Islet precursor cell (in vitro differentiated cells): ENCODE measurements at regions not wholly inside any gene's neighbourhood (a gene's known extent, or its start where the extent isn't known, plus 50 kb on each side); places are given as distances from the start of the nearest gene placed in this dataset.

Experiments used
- DNase-seq: peaks from one replicate; pipeline ENCODE4 v3.0.0-alpha.2; 2018

GRCh38 chr1:4330805-4331766 is 323.3 kb upstream of the AJAP1 start:
- no peak for DNase-seq

DNA sequence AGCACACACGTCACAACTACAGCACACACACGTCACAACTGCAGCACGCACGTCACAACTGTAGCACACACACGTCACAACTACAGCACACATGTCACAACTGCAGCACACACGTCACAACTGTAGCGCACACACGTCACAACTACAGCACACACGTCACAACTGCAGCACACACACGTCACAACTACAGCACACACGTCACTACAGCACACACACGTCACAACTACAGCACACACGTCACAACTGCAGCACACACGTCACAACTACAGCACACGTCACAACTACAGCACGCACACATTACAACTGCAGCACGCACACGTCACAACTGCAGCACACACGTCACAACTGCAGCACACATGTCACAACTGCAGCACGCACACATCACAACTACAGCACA is 322.6 kb upstream of the AJAP1 start:
- DNase-seq: no peak

DNA sequence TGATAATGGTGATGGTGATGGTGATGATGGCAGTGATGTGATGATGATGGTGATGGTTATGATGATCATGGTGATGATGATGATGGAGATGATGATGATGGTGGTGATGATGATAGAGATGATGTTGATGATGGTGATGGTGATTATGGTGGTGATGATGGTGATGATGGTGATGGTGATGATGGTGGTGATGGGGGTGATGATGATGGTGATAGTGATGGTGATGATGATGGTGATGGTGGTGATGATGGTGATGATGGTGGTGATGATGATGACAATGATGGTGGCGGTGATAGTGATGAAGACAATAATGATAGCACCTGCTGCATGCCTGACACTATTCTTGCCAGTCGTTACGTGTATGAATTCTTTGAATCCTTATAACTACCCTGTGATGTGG is 317.9 kb upstream of the AJAP1 start:
- DNase-seq: no peak

DNA sequence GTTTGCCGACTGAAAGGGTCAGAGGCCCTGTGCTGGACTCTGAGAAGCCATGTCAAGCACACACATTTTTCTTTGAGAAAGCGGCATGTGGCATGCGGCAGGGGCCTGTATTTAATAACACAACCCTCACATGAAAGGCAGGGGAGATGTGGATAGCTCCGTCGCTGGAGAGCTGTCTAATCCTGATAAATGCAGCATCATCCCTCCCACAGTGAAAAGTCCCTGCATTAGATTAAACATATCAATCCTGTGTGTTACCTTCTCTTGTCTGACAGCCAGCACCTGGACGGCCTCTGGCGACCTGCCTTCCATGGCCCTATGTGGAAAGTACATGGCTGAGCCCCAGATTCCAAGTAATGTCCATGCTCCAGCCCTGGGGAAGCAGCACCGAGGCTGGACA is 313.0 kb upstream of the AJAP1 start:
- no peak for DNase-seq

GRCh38 chr1:4344065-4344732 is 310.2 kb upstream of the AJAP1 start:
- DNase-seq: no peak

- DNase-seq: no peak
These were observed 309.3 kb upstream of the AJAP1 start for GRCh38 chr1:4345094-4345493.

- no peak for DNase-seq
These were observed 308.3 kb upstream of the AJAP1 start for GRCh38 chr1:4346131-4346530.

GRCh38 chr1:4351453-4351852 is 303.0 kb upstream of the AJAP1 start:
- no peak for DNase-seq

DNA sequence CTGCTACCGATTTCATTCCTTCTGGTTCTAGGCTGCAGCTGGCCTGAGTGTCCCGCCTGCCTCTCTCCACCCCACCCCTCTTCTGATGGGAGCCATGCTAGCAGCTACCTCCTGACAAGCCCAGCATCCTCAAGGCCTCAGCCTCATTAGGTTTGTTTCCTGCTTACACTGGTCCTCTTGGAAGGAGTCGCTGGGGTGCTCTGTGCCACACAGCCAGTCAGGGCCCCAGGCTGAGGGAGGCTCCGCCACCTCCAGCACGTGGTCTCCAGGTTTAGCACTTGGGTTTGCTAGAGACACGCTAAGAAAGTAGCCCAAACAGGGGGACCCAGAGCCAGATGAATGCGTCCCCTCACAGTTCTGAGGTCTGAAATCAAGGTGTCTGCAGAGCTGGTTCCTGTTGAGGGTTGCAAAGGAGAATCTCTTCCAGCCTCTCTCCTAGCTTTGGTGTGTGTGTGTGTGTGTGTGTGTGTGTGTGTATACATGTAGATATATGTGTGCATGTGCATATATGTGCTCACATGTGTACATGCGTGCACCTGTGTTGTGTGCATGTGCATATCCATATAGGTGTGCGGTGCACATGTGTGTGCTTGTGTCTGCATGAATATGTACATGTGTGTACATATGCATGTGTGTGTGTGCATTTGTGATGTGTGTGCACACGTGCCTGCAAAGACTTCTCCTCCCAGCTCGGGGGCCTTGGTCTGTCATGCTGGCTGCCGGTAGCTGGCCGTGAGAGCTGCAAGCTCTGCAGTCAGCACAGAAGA is 301.1 kb upstream of the AJAP1 start:
- no peak for DNase-seq

- DNase-seq: no peak
These were observed 298.6 kb upstream of the AJAP1 start for GRCh38 chr1:4355839-4356238.

GRCh38 chr1:4362314-4363044 is 291.9 kb upstream of the AJAP1 start:
- no peak for DNase-seq

- no peak for DNase-seq
These were observed 288.3 kb upstream of the AJAP1 start for GRCh38 chr1:4366091-4366490.

DNA sequence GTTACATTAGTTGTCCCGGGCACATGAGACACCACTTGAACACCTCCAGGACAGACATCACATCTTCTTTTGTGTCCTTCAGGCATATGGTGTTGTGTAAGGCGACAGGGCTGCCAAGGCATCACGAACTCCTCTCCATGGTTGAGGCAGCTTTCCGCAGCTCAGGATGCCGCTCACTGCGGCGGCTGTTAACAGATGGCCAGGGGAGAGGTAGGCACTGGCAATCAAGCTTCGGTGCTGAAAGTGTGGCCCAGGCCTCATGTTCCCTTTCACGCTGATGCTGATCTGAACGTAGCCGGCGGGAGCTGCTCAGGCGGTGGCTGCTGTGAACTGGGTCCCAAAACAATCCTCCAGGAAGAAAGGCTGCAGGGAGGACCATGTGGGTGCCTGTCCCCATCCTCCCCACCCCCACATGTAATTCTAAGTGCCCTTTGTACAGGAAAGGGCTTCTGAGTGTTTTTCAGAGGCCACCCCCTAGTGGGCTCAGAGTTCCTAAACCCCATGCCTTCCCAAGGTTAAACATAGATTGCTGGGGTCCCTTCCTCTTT is 287.1 kb upstream of the AJAP1 start:
- no peak for DNase-seq

DNA sequence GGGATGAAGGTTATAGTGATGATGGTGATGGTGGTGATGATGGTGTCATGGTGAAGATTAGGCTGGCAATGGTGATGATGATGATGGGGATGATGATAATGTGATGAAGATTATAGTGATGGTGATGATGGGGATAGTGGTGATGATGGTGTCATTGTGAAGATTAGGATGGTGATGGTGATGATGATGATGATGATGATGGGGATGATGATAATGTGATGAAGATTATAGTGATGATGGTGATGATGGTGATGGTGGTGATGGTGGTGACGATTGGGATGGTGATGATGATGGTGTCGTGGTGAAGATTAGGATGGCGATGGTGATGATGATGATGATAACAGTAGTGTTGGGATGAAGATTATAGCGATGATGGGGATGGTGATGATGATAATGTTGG is 285.1 kb upstream of the AJAP1 start:
- no peak for DNase-seq

GRCh38 chr1:4371849-4372248 is 282.6 kb upstream of the AJAP1 start:
- no peak for DNase-seq

DNA sequence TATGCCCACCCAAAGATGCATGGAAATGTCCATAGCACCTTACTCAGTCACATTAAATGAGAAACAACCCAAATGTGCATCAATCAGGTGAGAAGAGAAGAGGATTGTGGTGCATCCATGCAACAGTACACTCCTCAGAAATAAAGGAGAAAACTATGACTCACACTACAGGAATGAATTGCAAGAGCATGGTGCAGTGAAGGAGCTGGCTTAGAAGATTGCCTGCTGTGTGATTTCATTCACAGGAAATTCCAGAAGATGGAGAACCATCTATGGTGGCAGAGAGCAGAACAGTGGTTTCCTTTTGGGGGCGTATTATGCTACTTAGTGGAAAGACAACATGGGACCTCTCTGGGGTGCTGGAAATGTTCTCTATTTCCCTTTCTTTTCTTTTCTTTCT is 278.6 kb upstream of the AJAP1 start:
- no peak for DNase-seq

GRCh38 chr1:4379451-4380175 is 274.8 kb upstream of the AJAP1 start:
- DNase-seq: no peak

DNA sequence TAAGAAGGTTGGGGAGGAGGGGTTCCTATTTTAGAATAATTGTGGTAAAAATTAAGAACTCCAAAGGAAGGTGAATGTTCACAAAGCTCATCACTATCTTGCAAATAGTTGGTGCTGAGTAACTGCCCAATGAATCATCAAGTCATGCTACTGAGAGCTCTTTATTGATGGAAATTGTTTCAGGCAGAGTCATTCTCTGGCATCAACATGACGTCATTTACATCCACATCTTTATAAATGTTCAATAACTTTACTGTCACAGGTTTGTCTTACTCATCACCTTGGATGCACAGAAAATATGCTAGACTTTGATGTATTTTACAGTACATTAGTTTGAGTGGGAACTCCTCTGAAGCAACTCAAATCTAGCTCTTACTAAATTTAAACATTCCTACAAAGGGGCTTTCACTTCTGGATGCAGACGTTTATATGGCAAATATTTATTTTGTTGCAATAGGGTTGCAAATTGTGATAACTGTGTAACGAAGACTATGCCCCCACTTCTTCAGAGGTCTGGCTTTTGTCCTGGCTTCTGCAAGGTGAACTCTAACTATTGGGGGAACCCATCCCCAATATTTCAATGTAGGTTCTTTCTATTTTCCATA is 273.7 kb upstream of the AJAP1 start:
- no peak for DNase-seq

DNA sequence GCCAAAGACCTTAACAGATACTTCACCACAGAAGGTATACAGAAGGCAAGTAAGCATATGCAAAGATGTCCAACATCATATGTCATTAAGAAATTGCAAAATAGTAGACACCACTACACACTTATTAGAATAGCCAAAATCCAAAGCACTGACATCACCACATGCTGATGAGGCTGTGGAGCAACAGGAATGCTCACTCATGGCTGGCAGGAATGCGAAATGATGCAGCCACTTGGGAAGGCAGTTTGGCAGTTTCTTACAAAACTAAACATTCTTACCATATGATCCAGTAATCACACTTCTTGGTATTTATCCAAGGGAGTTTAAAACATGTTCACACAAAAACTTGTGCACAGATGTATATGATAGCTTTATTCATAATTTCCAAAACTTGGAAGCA is 261.2 kb upstream of the AJAP1 start:
- DNase-seq: peak; percentile 1

DNA sequence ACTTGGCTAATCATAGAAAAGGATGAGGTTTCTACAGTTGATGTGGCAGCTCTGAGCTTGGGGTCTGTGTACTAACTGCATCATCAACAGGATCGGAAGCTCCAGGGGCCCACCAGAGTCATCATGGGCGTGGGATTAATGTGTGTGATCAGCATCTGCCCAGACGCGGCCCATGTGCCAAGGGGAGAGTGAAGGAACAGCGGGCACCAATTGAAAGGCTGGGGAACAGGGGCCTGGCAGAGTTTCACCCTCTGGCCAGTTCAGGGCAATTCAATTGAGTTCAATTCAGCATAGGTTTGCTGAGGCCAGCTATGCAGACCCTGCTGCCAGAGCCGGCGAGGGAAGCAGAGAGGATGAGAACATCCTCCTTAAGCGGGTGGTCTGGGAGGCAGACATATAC is 260.0 kb upstream of the AJAP1 start:
- DNase-seq: peak; percentile 22

GRCh38 chr1:4395158-4395557 is 259.3 kb upstream of the AJAP1 start:
- DNase-seq: no peak
